PFSK-1 (cell line): ENCODE measurements at regions not wholly inside any gene's neighbourhood (a gene's known extent, or its start where the extent isn't known, plus 50 kb on each side); places are given as distances from the start of the nearest gene placed in this dataset.

ENCODE experiments used
- FOXP2 ChIP-seq: optimal IDR thresholded peaks from 2 replicates; pipeline ENCODE3; 2011; ENCODE audit warnings: borderline replicate concordance, control low read depth, inconsistent platforms; ENCODE audit not compliant: insufficient read depth; ENCODE audit errors: extremely low read length, extremely low read depth
- POLR2AphosphoS5 ChIP-seq: IDR thresholded peaks from 2 replicates; pipeline ENCODE4 v1.6.1; 2012; ENCODE audit warnings: low read depth, mild to moderate bottlenecking, control low read depth, low read length, moderate library complexity
- SIN3A ChIP-seq: IDR thresholded peaks from 2 replicates; pipeline ENCODE4 v1.6.1; 2012; ENCODE audit warnings: mild to moderate bottlenecking, low read length, moderate library complexity, borderline replicate concordance; ENCODE audit not compliant: insufficient read depth
- TAF1 ChIP-seq: IDR thresholded peaks from 2 replicates; pipeline ENCODE4 v1.6.1; 2012; ENCODE audit warnings: low read length, control low read depth, borderline replicate concordance; ENCODE audit not compliant: insufficient read depth
- TF ChIP-seq, protein P1 (sequence below), 2 experiments: IDR thresholded peaks; 2 replicates each; pipeline versions ENCODE4 v1.6.1 to v1.8.0; 2011 to 2012; ENCODE audit warnings: low read depth in 2 of 2, low read length in 2 of 2, control low read depth in 1 of 2, inconsistent platforms in 1 of 2, mild to moderate bottlenecking in 1 of 2, moderate library complexity in 1 of 2; ENCODE audit not compliant: insufficient read depth in 1 of 2

DNA sequence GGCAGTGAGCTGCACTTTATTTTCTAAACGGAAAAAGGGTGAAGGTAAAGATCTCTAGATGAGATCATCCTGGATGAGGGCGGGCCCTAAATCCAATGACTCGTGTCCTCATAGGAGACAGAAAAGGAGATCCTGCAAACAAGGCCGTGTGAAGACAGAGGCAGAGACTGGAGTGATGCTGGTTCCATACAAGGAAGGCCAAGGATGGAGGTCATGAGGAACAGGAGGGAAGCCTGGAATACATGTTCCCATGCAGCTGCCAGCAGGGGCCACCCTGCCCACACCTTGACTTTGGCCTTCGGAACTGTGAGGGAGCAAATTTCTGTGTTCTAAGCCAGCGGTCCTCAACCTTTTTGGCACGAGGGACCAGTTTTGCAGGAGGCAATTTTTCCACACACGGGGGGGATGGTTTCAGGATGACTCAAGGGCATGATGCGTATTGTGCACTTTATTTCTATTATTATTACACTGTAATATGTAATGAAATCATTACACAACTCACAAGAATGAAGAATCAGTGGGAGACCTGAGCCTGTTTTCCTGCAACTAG is 94.3 kb downstream of the PSMG1 start:
- no peak for TF ChIP-seq POLR2AphosphoS5
- TF ChIP-seq TAF1, result no peak
- no peak for TF ChIP-seq SIN3A
- TF ChIP-seq, protein P1, sequence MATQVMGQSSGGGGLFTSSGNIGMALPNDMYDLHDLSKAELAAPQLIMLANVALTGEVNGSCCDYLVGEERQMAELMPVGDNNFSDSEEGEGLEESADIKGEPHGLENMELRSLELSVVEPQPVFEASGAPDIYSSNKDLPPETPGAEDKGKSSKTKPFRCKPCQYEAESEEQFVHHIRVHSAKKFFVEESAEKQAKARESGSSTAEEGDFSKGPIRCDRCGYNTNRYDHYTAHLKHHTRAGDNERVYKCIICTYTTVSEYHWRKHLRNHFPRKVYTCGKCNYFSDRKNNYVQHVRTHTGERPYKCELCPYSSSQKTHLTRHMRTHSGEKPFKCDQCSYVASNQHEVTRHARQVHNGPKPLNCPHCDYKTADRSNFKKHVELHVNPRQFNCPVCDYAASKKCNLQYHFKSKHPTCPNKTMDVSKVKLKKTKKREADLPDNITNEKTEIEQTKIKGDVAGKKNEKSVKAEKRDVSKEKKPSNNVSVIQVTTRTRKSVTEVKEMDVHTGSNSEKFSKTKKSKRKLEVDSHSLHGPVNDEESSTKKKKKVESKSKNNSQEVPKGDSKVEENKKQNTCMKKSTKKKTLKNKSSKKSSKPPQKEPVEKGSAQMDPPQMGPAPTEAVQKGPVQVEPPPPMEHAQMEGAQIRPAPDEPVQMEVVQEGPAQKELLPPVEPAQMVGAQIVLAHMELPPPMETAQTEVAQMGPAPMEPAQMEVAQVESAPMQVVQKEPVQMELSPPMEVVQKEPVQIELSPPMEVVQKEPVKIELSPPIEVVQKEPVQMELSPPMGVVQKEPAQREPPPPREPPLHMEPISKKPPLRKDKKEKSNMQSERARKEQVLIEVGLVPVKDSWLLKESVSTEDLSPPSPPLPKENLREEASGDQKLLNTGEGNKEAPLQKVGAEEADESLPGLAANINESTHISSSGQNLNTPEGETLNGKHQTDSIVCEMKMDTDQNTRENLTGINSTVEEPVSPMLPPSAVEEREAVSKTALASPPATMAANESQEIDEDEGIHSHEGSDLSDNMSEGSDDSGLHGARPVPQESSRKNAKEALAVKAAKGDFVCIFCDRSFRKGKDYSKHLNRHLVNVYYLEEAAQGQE (IDR thresholded peaks at IDR 0.05; ENCODE audit: insufficient read depth in 1 of 2, low read depth in 2 of 2, low read length in 2 of 2), result no peak

- TF ChIP-seq SIN3A, result no peak
- no peak for TF ChIP-seq TAF1
- TF ChIP-seq, protein P1 (IDR thresholded peaks at IDR 0.05; ENCODE audit: insufficient read depth in 1 of 2, low read depth in 2 of 2, low read length in 2 of 2), result no peak
- TF ChIP-seq FOXP2, result no peak
- TF ChIP-seq POLR2AphosphoS5, result no peak
Measured at GRCh38 chr21:39088031-39088370, 95.2 kb downstream of the PSMG1 start.

- TF ChIP-seq POLR2AphosphoS5 (no peak), SIN3A (no peak), FOXP2 (no peak), TAF1 (no peak)
- TF ChIP-seq, protein P1 (IDR thresholded peaks at IDR 0.05; ENCODE audit: insufficient read depth in 1 of 2, low read depth in 2 of 2, low read length in 2 of 2), result no peak
Measured at GRCh38 chr21:39087238-39088030, 95.8 kb downstream of the PSMG1 start.

DNA sequence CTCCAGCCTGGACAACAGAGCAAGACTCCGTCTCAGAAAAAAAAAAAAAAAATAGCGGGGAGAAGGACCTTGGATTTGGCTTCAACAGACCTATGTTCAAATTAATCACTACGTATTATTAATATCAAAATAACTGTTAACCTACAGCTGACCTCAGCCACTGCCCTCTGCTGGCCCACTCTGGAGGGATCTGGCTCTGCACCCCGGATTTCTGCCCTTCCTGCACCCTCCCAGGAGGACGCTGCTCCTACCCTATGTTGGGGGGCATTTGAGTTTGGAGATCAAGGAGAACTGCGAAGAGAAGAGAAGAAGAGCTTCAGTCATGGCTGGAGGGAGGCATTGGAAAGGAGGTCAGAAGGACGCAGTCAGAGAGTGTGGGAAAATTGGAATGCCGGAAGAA is 96.7 kb downstream of the PSMG1 start:
- TF ChIP-seq SIN3A (no peak), POLR2AphosphoS5 (no peak), TAF1 (no peak), FOXP2 (no peak)
- TF ChIP-seq, protein P1 (IDR thresholded peaks at IDR 0.05; ENCODE audit: insufficient read depth in 1 of 2, low read depth in 2 of 2, low read length in 2 of 2), result no peak

DNA sequence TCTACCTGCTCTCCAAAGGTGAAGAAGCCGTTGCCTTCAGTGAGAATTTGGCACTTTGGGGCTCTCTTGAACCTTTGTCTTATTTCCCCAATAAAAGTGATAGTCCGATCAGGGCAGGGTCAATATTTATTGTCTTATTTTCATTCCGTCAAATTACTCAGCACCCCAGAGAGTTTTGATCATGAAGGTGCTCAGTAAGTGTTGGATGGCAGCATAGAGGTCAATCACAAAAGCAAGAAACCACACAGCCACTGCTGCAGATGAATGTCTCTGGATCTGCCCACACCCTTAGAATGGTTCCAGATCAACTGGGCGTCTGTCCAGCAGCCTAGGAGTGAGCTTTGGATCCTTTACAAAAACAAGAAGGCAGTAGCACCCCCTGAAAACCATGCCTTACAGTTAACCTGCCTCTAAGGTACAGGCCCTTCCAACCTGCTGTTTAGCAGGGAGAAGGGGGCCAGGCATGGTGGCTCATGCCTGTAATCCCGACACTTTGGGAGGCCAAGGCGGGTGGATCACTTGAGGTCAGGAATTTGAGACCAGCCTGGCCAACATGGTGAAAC is 97.3 kb downstream of the PSMG1 start:
- TF ChIP-seq POLR2AphosphoS5 (no peak), FOXP2 (no peak), TAF1 (no peak), SIN3A (no peak)
- TF ChIP-seq, protein P1 (IDR thresholded peaks at IDR 0.05; ENCODE audit: insufficient read depth in 1 of 2, low read depth in 2 of 2, low read length in 2 of 2), result no peak
